ENCODE measurements at regions not wholly inside any gene's neighbourhood (a gene's known extent, or its start where the extent isn't known, plus 50 kb on each side); places are given as distances from the start of the nearest gene placed in this dataset.

DNA sequence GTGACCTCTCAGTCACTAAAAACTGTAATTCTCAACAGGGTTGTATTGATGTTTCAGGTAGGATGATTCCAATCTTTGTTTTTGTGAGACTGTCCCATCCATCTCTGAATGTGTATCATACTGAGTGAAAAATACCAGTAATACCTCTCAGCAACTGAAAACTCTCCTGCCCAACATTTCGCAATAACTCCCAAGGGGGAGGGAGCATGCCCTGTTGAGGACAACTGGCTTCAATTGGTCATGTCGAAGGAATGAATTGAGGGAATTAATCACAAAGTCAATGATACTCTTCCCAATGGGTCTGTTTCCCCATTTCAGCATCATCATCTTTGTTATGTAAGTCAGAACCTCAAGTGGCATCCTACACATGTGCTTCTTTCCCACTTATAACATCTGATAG, 102.4 kb upstream of the E2F7 start:
- DNase-seq (ENCODE audit: extremely low read depth, insufficient read length): no peak
- no peaks in the 10 kb centered on the region for H3K27me3 ChIP-seq (replicated peaks; ENCODE audit: control insufficient read depth, insufficient read depth, low read length)
- H3K4me3 ChIP-seq (replicated peaks; ENCODE audit: low read depth, low read length): no peak overlapping the region
- H3K36me3 ChIP-seq (ENCODE audit: control insufficient read depth, insufficient read depth, low read length): no peaks in the 10 kb centered on the region
- TF ChIP-seq, protein P1, sequence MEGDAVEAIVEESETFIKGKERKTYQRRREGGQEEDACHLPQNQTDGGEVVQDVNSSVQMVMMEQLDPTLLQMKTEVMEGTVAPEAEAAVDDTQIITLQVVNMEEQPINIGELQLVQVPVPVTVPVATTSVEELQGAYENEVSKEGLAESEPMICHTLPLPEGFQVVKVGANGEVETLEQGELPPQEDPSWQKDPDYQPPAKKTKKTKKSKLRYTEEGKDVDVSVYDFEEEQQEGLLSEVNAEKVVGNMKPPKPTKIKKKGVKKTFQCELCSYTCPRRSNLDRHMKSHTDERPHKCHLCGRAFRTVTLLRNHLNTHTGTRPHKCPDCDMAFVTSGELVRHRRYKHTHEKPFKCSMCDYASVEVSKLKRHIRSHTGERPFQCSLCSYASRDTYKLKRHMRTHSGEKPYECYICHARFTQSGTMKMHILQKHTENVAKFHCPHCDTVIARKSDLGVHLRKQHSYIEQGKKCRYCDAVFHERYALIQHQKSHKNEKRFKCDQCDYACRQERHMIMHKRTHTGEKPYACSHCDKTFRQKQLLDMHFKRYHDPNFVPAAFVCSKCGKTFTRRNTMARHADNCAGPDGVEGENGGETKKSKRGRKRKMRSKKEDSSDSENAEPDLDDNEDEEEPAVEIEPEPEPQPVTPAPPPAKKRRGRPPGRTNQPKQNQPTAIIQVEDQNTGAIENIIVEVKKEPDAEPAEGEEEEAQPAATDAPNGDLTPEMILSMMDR (IDR thresholded peaks at IDR 0.05; ENCODE audit: insufficient read depth, low read length, poor library complexity, severe bottlenecking): no peak

DNA sequence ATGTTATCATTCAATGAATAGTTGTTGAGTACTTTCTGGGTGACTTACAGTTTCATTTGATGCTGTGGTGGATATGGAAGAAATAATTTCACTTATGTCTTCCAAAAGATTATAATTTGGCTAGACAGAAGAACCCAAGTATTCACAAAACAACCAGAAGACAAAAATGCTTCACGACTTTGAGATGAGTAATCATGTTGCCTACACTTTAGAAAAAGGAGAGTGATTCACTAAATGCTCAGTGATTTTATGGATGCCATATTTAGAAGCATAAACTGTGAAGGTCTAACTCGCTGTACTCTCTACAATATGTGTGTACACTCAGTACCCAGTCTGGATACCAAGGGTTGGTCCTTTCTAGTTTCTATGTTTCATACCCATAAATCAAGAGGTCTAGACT, 101.3 kb upstream of the E2F7 start:
- no peaks in the 10 kb centered on the region for H3K36me3 ChIP-seq (ENCODE audit: control insufficient read depth, insufficient read depth, low read length)
- TF ChIP-seq, protein P1 (IDR thresholded peaks at IDR 0.05; ENCODE audit: insufficient read depth, low read length, poor library complexity, severe bottlenecking): no peak
- H3K4me3 ChIP-seq (replicated peaks; ENCODE audit: low read depth, low read length): no peak overlapping the region
- DNase-seq (ENCODE audit: extremely low read depth, insufficient read length): no peak
- H3K27me3 ChIP-seq (replicated peaks; ENCODE audit: control insufficient read depth, insufficient read depth, low read length): no peaks in the 10 kb centered on the region

DNA sequence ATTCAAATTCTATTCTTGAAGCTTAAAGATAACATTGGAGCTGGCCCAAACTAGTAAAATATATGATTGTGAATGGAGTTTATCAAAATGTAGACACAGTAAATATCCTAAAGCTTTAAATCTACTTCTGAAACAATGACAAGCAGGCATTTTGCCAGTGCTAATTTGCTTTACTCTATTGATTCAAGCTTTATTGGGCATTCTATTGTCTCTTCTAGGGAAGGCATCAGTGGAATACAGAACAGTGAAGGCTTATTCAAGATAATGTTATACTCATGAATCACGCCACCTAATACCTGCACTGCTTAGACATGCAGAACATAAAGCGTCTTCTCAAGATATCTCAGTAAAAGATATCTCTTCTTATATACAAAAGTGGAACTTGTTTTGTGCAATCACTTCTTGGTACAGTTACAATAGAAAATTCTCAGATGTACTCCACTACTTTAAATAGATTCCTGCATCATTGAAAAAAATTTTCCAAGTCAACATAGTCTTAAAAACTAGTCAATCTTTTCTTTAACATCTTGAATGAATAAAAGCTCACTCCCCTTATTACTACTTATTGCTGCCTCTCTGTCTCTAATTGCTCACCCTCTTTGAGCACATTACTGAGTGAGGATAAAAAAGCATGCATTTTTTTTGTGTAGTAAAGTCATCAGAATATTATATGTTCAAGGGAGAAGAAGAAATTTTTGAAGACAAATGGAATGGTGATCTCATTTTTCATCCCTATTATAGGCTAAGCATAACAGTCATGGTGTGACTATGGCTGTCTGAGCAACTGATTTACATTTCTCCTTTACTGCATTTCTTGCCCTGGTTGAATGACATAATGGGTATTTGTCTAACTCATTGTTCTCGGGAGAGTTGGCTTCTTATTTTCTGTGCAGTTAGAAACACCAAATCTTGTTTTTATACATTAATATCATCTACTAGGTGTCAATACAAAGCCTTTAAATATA, 98.0 kb upstream of the E2F7 start:
- TF ChIP-seq, protein P1 (IDR thresholded peaks at IDR 0.05; ENCODE audit: insufficient read depth, low read length, poor library complexity, severe bottlenecking): no peak
- Histone ChIP-seq H3K36me3 (ENCODE audit: control insufficient read depth, insufficient read depth, low read length) (no peaks in the 10 kb centered on the region), H3K4me3 (replicated peaks; ENCODE audit: low read depth, low read length) (no peak overlapping the region), H3K27me3 (replicated peaks; ENCODE audit: control insufficient read depth, insufficient read depth, low read length) (no peaks in the 10 kb centered on the region)
- no peak for DNase-seq (ENCODE audit: extremely low read depth, insufficient read length)

DNA sequence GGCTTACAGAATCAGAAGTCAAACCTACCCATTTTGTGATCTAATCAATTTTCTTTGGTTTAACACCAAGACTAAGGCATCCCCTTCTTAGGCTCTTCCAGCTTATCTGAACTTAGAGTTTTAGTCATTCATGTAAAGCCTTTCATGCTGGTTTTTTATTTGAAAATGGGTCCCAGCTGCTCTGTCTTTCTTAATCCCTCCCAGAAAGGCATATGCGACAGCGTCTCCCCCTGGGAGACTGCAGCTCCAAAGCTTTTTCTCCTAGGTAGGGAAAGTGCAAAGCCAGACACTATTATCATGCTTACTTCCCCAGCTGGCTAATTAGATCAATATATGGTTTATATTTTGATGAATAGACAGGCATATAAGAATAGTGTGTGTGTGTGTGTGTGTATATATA, 96.6 kb upstream of the E2F7 start:
- H3K27me3 ChIP-seq (replicated peaks; ENCODE audit: control insufficient read depth, insufficient read depth, low read length): no peaks in the 10 kb centered on the region
- TF ChIP-seq, protein P1 (IDR thresholded peaks at IDR 0.05; ENCODE audit: insufficient read depth, low read length, poor library complexity, severe bottlenecking): no peak
- DNase-seq (ENCODE audit: extremely low read depth, insufficient read length): no peak
- no peaks in the 10 kb centered on the region for H3K36me3 ChIP-seq (ENCODE audit: control insufficient read depth, insufficient read depth, low read length)
- no peak overlapping the region for H3K4me3 ChIP-seq (replicated peaks; ENCODE audit: low read depth, low read length)

DNA sequence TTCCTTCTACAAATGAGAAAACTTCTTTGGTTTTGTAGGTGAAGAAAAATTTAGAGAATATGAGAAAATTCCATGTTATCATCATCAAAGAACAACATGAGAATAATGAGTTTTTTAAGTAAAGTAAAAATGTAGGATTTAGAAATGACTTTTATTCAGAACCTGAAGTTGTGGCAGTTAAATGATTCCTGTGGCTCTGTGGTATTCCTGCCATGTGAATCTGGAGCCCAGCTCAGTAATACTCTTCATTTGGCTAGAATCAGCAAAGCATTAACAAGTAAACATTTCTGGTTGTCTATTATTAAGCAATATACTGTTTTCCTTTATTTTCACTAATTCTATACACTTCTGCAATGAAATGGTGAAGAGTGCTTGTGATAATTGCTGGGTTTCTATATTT, 95.6 kb upstream of the E2F7 start:
- H3K4me3 ChIP-seq (replicated peaks; ENCODE audit: low read depth, low read length): no peak overlapping the region
- DNase-seq (ENCODE audit: extremely low read depth, insufficient read length): no peak
- H3K27me3 ChIP-seq (replicated peaks; ENCODE audit: control insufficient read depth, insufficient read depth, low read length): no peaks in the 10 kb centered on the region
- H3K36me3 ChIP-seq (ENCODE audit: control insufficient read depth, insufficient read depth, low read length): no peaks in the 10 kb centered on the region
- TF ChIP-seq, protein P1 (IDR thresholded peaks at IDR 0.05; ENCODE audit: insufficient read depth, low read length, poor library complexity, severe bottlenecking): no peak
